NCI-H526 (cell line): ENCODE measurements at regions not wholly inside any gene's neighbourhood (a gene's known extent, or its start where the extent isn't known, plus 50 kb on each side); places are given as distances from the start of the nearest gene placed in this dataset.

Experiments used
- DNase-seq, 2 experiments: peaks; one replicate each; lab custom pipeline; 2025; lab: John Stamatoyannopoulos, UW

GRCh38 chr10:64506963-64507362, 985.8 kb downstream of the REEP3 start:
- no peak for DNase-seq

- no peak for DNase-seq
Observed at GRCh38 chr10:64507651-64508028, 986.4 kb downstream of the REEP3 start.

- no peak for DNase-seq
Observed at GRCh38 chr10:64508029-64508661, 986.9 kb downstream of the REEP3 start.

GRCh38 chr10:64515970-64516699, 994.9 kb downstream of the REEP3 start:
- no peak for DNase-seq

GRCh38 chr10:64518456-64518855, 997.3 kb downstream of the REEP3 start:
- no peak for DNase-seq

GRCh38 chr10:64519427-64519826, 998.2 kb downstream of the REEP3 start:
- DNase-seq, result no peak

GRCh38 chr10:64519831-64520230, 998.6 kb downstream of the REEP3 start:
- no peak for DNase-seq

- no peak for DNase-seq
Observed at GRCh38 chr10:64523065-64523759, 1002.0 kb downstream of the REEP3 start.

GRCh38 chr10:64528294-64529002, 1007.2 kb downstream of the REEP3 start:
- no peak for DNase-seq

- DNase-seq, result no peak
Observed at GRCh38 chr10:64529003-64529350, 1007.8 kb downstream of the REEP3 start.

GRCh38 chr10:64534616-64535015, 1013.4 kb downstream of the REEP3 start:
- DNase-seq, result no peak

- DNase-seq, result no peak
Observed at GRCh38 chr10:64535131-64535867, 1014.1 kb downstream of the REEP3 start.

- DNase-seq, result no peak
Observed at GRCh38 chr10:64537112-64537511, 1015.9 kb downstream of the REEP3 start.

- no peak for DNase-seq
Observed at GRCh38 chr10:64537928-64538327, 1016.7 kb downstream of the REEP3 start.

- no peak for DNase-seq
Observed at GRCh38 chr10:64546073-64546472, 1024.9 kb downstream of the REEP3 start.

- no peak for DNase-seq
Observed at GRCh38 chr10:64547168-64547567, 1026.0 kb downstream of the REEP3 start.

- no peak for DNase-seq
Observed at GRCh38 chr10:64555666-64556065, 1034.5 kb downstream of the REEP3 start.

- DNase-seq, result no peak
Observed at GRCh38 chr10:64558094-64558835, 1037.1 kb downstream of the REEP3 start.

- no peak for DNase-seq
Observed at GRCh38 chr10:64571056-64571455, 1049.9 kb downstream of the REEP3 start.

GRCh38 chr10:64573623-64574325, 1052.6 kb downstream of the REEP3 start:
- DNase-seq, result no peak

GRCh38 chr10:64574371-64574770, 1053.2 kb downstream of the REEP3 start:
- no peak for DNase-seq
